ENCODE measurements at regions not wholly inside any gene's neighbourhood (a gene's known extent, or its start where the extent isn't known, plus 50 kb on each side); places are given as distances from the start of the nearest gene placed in this dataset.

GRCh38 chr12:47311568-47311967 lies 231.8 kb upstream of the AMIGO2 start:
- TF ChIP-seq POLR2AphosphoS5 (IDR thresholded peaks at IDR 0.05; ENCODE audit: low read depth, low read length) (no peak), TAF1 (IDR thresholded peaks at IDR 0.05; ENCODE audit: borderline replicate concordance, insufficient read depth, low read length) (no peak), FOXP2 (optimal IDR thresholded peaks at IDR 0.05; ENCODE audit: borderline replicate concordance, extremely low read depth, extremely low read length, insufficient read depth) (no peak), SIN3A (IDR thresholded peaks at IDR 0.05; ENCODE audit: borderline replicate concordance, insufficient read depth, low read length) (no peak), REST (IDR thresholded peaks at IDR 0.05; ENCODE audit: insufficient read depth in 1 of 2, low read depth in 2 of 2, low read length in 2 of 2) (no peak)

GRCh38 chr12:47311010-47311409 lies 231.3 kb upstream of the AMIGO2 start:
- TF ChIP-seq SIN3A (IDR thresholded peaks at IDR 0.05; ENCODE audit: borderline replicate concordance, insufficient read depth, low read length) (no peak), FOXP2 (optimal IDR thresholded peaks at IDR 0.05; ENCODE audit: borderline replicate concordance, extremely low read depth, extremely low read length, insufficient read depth) (no peak), TAF1 (IDR thresholded peaks at IDR 0.05; ENCODE audit: borderline replicate concordance, insufficient read depth, low read length) (no peak), POLR2AphosphoS5 (IDR thresholded peaks at IDR 0.05; ENCODE audit: low read depth, low read length) (no peak), REST (IDR thresholded peaks at IDR 0.05; ENCODE audit: insufficient read depth in 1 of 2, low read depth in 2 of 2, low read length in 2 of 2) (no peak)

GRCh38 chr12:47308672-47309071 lies 228.9 kb upstream of the AMIGO2 start:
- TF ChIP-seq TAF1 (IDR thresholded peaks at IDR 0.05; ENCODE audit: borderline replicate concordance, insufficient read depth, low read length) (no peak), POLR2AphosphoS5 (IDR thresholded peaks at IDR 0.05; ENCODE audit: low read depth, low read length) (no peak), REST (IDR thresholded peaks at IDR 0.05; ENCODE audit: insufficient read depth in 1 of 2, low read depth in 2 of 2, low read length in 2 of 2) (no peak), SIN3A (IDR thresholded peaks at IDR 0.05; ENCODE audit: borderline replicate concordance, insufficient read depth, low read length) (no peak)

GRCh38 chr12:47307680-47308399 lies 228.1 kb upstream of the AMIGO2 start:
- TF ChIP-seq TAF1 (IDR thresholded peaks at IDR 0.05; ENCODE audit: borderline replicate concordance, insufficient read depth, low read length), result no peak
- TF ChIP-seq SIN3A (IDR thresholded peaks at IDR 0.05; ENCODE audit: borderline replicate concordance, insufficient read depth, low read length), result no peak
- TF ChIP-seq POLR2AphosphoS5 (IDR thresholded peaks at IDR 0.05; ENCODE audit: low read depth, low read length), result no peak
- no peak for TF ChIP-seq FOXP2 (optimal IDR thresholded peaks at IDR 0.05; ENCODE audit: borderline replicate concordance, extremely low read depth, extremely low read length, insufficient read depth)
- TF ChIP-seq REST (IDR thresholded peaks at IDR 0.05; ENCODE audit: insufficient read depth in 1 of 2, low read depth in 2 of 2, low read length in 2 of 2), result no peak
